ENCODE measurements at regions not wholly inside any gene's neighbourhood (a gene's known extent, or its start where the extent isn't known, plus 50 kb on each side); places are given as distances from the start of the nearest gene placed in this dataset.

DNA sequence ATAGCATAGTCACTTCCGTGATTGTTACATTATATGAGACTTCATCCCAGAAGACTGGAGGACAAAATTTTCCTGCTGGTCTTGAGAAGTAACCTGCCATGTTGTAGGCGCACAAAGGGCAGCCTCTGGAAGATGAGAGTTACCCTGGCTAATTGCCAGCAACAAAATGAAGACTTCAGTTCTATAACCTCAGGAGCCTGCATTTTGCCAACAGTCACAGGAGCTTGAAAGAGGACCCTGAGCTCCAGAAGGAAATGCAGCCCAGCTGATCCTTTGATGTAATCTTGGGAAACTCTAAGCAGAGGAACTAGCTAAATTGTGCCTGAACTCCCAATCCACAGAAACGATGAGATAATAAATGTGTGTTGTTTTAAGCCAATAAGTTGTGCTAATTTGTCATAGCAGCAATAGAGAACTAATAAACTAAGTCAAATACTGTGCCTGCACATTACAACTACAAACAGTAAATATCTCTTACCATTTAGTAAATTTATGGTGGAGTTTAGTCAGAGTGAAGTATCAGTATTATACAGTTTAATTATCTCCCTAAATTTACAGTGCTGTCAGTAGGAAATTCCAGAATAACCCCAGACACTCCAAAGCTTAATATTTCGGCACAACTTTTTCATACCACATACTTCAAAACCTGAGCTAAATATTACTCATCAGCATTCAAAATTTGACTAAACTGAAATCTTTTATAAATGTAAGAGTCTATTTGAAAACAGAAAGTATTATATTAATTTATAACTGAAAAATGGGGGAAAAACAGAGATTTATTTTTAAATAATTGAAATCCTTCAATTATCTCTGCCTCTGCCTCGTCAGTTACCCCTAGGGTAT lies 90.1 kb upstream of the MAPK10 start (continued):
- TF ChIP-seq ZBTB43 (CRISPR knock-in tag; conservative IDR thresholded peaks at IDR 0.05) (no peak), ZNF510 (CRISPR knock-in tag; IDR thresholded peaks at IDR 0.05; ENCODE audit: low read depth) (no peak), ARHGAP35 (CRISPR knock-in tag; IDR thresholded peaks at IDR 0.05; ENCODE audit: borderline replicate concordance) (no peak), HNRNPUL1 (IDR thresholded peaks at IDR 0.05; ENCODE audit: low read depth, low read length) (no peak), ZSCAN29 (CRISPR knock-in tag; conservative IDR thresholded peaks at IDR 0.05) (no peak), ZMYM2 (CRISPR knock-in tag; IDR thresholded peaks at IDR 0.05) (no peak), NPAS2 (CRISPR knock-in tag; IDR thresholded peaks at IDR 0.05; ENCODE audit: borderline replicate concordance) (no peak)

GRCh38 chr4:86450861-86451260 lies 91.0 kb upstream of the MAPK10 start:
- no peaks in the 10 kb centered on the region for H4K20me1 ChIP-seq (ENCODE audit: insufficient read depth, low read length)
- DNase-seq (ENCODE audit: low spot score) (no peak), FAIRE-seq (no peak), ATAC-seq (no peak)
- POLR2A ChIA-PET = no interaction called here
- H2AFZ ChIP-seq (ENCODE audit: low read length) = no peak overlapping the region
- H3K79me2 ChIP-seq (ENCODE audit: insufficient read depth, low read length) = no peaks in the 10 kb centered on the region
- CTCF ChIA-PET (ENCODE audit: low intra/inter-chr PET ratio, low total read pairs) = no interaction called here
- no peak overlapping the region for H3K27ac ChIP-seq (ENCODE audit: extremely low read length, insufficient read depth, low read length)
- WGBS (ENCODE audit: low lambda C conversion rate) = under 1% methylated on average over 3 of the region's 3 CpGs
- intact Hi-C loops (cut with micrococcal nuclease; ENCODE audit: unreplicated experiment) (no loop called here), in situ Hi-C loops (cut with HindIII; ENCODE audit: extremely low pct_ligation_motif_present, low pct_unique_long_range_greater_than_20kb) (no loop called here)
- no peaks in the 10 kb centered on the region for H3K36me3 ChIP-seq (replicated peaks in 1 of 2; ENCODE audit: control insufficient read depth in 1 of 2, insufficient read depth in 2 of 2, low read length in 2 of 2)
- H3K4me1 ChIP-seq (ENCODE audit: insufficient read depth, low read length) = no peaks in the 10 kb centered on the region
- no peak overlapping the region for H3K9ac ChIP-seq (ENCODE audit: insufficient read depth, low read depth, low read length)
- BruUV-seq (replicated peaks) = no TSS peak
- no peak overlapping the region for H3K4me2 ChIP-seq (ENCODE audit: low read depth, low read length)
- no peak overlapping the region for H3K4me3 ChIP-seq (replicated peaks in 1 of 3; ENCODE audit: insufficient read depth in 1 of 3, low read depth in 2 of 3, low read length in 3 of 3)
- no peaks in the 10 kb centered on the region for H3K27me3 ChIP-seq (ENCODE audit: control insufficient read depth in 1 of 2, insufficient read depth in 2 of 2, low read length in 2 of 2)
- H3K9me3 ChIP-seq (ENCODE audit: low read length) = no peaks in the 10 kb centered on the region
- TF ChIP-seq ZNF782 (CRISPR knock-in tag; IDR thresholded peaks at IDR 0.05; ENCODE audit: borderline replicate concordance) (no peak), MAZ (IDR thresholded peaks at IDR 0.05; ENCODE audit: borderline replicate concordance, low read depth, low read length) (no peak), MAZ (CRISPR knock-in tag; IDR thresholded peaks at IDR 0.05; ENCODE audit: low read depth) (no peak), RAD51 (IDR thresholded peaks at IDR 0.05; ENCODE audit: borderline replicate concordance) (no peak), HNF4G (IDR thresholded peaks at IDR 0.05; ENCODE audit: borderline replicate concordance, low read depth, low read length) (no peak), HNF4G (CRISPR knock-in tag; IDR thresholded peaks at IDR 0.05; ENCODE audit: borderline replicate concordance, low read depth) (no peak), MIXL1 (CRISPR knock-in tag; IDR thresholded peaks at IDR 0.05) (no peak), ZGPAT (CRISPR knock-in tag; IDR thresholded peaks at IDR 0.05) (no peak), ARNTL (CRISPR knock-in tag; IDR thresholded peaks at IDR 0.05) (no peak), ZNF333 (CRISPR knock-in tag; IDR thresholded peaks at IDR 0.05; ENCODE audit: borderline replicate concordance) (no peak), ZNF703 (CRISPR knock-in tag; IDR thresholded peaks at IDR 0.05; ENCODE audit: borderline replicate concordance) (no peak), ZNF589 (CRISPR knock-in tag; conservative IDR thresholded peaks at IDR 0.05) (no peak), HDAC1 (CRISPR knock-in tag; IDR thresholded peaks at IDR 0.05) (no peak), ZNF263 (CRISPR knock-in tag; IDR thresholded peaks at IDR 0.05) (no peak)
